IPS-18a (cell line): ENCODE measurements at regions not wholly inside any gene's neighbourhood (a gene's known extent, or its start where the extent isn't known, plus 50 kb on each side); places are given as distances from the start of the nearest gene placed in this dataset.

Experiments used
- H3K27ac ChIP-seq: one replicate; pipeline ENCODE4 v1.5.1; 2013; ENCODE audit warnings: low read length
- H3K27me3 ChIP-seq: one replicate; pipeline ENCODE4 v1.6.1; 2013; ENCODE audit warnings: mild to moderate bottlenecking, low read length; ENCODE audit not compliant: control insufficient read depth, insufficient read depth
- H3K36me3 ChIP-seq: one replicate; pipeline ENCODE4 v1.6.1; 2013; ENCODE audit warnings: low read depth, low read length; ENCODE audit not compliant: control insufficient read depth
- H3K4me1 ChIP-seq: one replicate; pipeline ENCODE4 v1.6.1; 2013; ENCODE audit warnings: low read depth, low read length; ENCODE audit not compliant: control insufficient read depth
- H3K4me3 ChIP-seq: one replicate; pipeline ENCODE4 v1.5.1; 2013; ENCODE audit warnings: low read length
- H3K9ac ChIP-seq: one replicate; pipeline ENCODE4 v1.6.1; 2013; ENCODE audit warnings: mild to moderate bottlenecking, low read length, moderate library complexity
- H3K9me3 ChIP-seq: one replicate; pipeline ENCODE4 v1.6.1; 2013; ENCODE audit warnings: low read depth, low read length; ENCODE audit not compliant: control insufficient read depth

GRCh38 chr6:19478992-19479391 is 358.2 kb upstream of the ID4 start:
- Histone ChIP-seq H3K27me3 (no peaks in the 10 kb centered on the region), H3K4me1 (no peaks in the 10 kb centered on the region), H3K9me3 (no peaks in the 10 kb centered on the region), H3K9ac (no peak overlapping the region), H3K36me3 (no peaks in the 10 kb centered on the region), H3K27ac (no peak overlapping the region), H3K4me3 (no peak overlapping the region)

GRCh38 chr6:19479551-19479950 is 357.6 kb upstream of the ID4 start:
- H3K9ac ChIP-seq = no peak overlapping the region
- H3K27ac ChIP-seq = no peak overlapping the region
- H3K36me3 ChIP-seq = no peaks in the 10 kb centered on the region
- H3K4me1 ChIP-seq = no peaks in the 10 kb centered on the region
- no peak overlapping the region for H3K4me3 ChIP-seq
- no peaks in the 10 kb centered on the region for H3K9me3 ChIP-seq
- H3K27me3 ChIP-seq = no peaks in the 10 kb centered on the region

- no peak overlapping the region for H3K27ac ChIP-seq
- H3K4me1 ChIP-seq = no peaks in the 10 kb centered on the region
- H3K4me3 ChIP-seq = no peak overlapping the region
- no peaks in the 10 kb centered on the region for H3K27me3 ChIP-seq
- H3K36me3 ChIP-seq = no peaks in the 10 kb centered on the region
- H3K9ac ChIP-seq = no peak overlapping the region
- H3K9me3 ChIP-seq = no peaks in the 10 kb centered on the region
Observed at GRCh38 chr6:19492636-19493405, 344.3 kb upstream of the ID4 start.

- Histone ChIP-seq H3K4me1 (no peaks in the 10 kb centered on the region), H3K27me3 (no peaks in the 10 kb centered on the region), H3K9me3 (no peaks in the 10 kb centered on the region), H3K9ac (no peak overlapping the region), H3K27ac (no peak overlapping the region), H3K4me3 (no peak overlapping the region), H3K36me3 (no peaks in the 10 kb centered on the region)
Observed at GRCh38 chr6:19501737-19502245, 335.4 kb upstream of the ID4 start.

DNA sequence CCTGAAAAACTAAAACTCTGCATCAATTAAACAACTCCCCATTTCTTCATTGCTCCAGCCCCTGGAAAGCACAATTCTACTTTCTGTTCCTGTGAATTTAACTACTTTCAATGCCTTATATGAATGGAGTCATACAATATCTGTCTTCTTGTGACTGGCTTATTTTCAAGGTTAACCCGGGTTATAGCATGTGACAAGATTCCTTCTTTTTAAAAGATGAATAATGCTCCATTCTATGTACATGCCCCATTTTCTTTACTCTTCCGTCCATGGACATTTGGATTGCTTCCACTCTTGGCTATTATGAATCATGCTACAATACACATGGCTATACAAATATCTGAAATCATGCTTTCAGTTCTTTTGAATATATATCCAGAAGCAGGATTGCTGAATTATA is 334.9 kb upstream of the ID4 start:
- Histone ChIP-seq H3K27me3 (no peaks in the 10 kb centered on the region), H3K27ac (no peak overlapping the region)

GRCh38 chr6:19515939-19516338 is 321.2 kb upstream of the ID4 start:
- H3K4me3 ChIP-seq = no peak overlapping the region
- H3K27ac ChIP-seq = no peak overlapping the region
- H3K9me3 ChIP-seq = peaks cover 15% of the 10 kb centered on the region
- no peaks in the 10 kb centered on the region for H3K4me1 ChIP-seq
- no peak overlapping the region for H3K9ac ChIP-seq
- H3K36me3 ChIP-seq = no peaks in the 10 kb centered on the region
- H3K27me3 ChIP-seq = no peaks in the 10 kb centered on the region

More for the DNA sequence above, 334.9 kb upstream of the ID4 start:
- H3K36me3 ChIP-seq = no peaks in the 10 kb centered on the region
- H3K4me1 ChIP-seq = no peaks in the 10 kb centered on the region
- no peaks in the 10 kb centered on the region for H3K9me3 ChIP-seq
- H3K4me3 ChIP-seq = no peak overlapping the region
- no peak overlapping the region for H3K9ac ChIP-seq

DNA sequence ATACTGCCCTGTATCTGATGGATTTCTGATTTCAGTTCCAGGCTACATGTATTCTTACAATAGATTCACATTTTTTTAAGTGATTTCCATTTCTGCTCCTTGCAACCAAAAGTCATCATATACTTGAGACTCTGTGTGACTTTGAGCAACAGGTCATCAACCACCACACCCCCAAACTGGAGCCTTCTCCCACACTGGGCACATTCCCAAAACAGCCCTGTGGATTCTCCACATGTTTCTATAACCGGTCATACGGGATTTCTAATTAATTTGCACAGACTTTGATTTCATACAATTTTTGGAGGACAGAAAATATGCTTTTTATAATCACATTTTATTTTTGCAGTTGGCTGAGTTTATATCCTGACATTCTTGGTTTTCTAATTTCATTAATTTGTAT is 317.2 kb upstream of the ID4 start:
- H3K36me3 ChIP-seq = no peaks in the 10 kb centered on the region
- H3K4me1 ChIP-seq = no peaks in the 10 kb centered on the region
- H3K27me3 ChIP-seq = no peaks in the 10 kb centered on the region
- H3K4me3 ChIP-seq = no peak overlapping the region
- no peak overlapping the region for H3K9ac ChIP-seq
- H3K27ac ChIP-seq = no peak overlapping the region
- peaks cover 11% of the 10 kb centered on the region for H3K9me3 ChIP-seq

GRCh38 chr6:19524366-19525186 is 312.6 kb upstream of the ID4 start:
- Histone ChIP-seq H3K4me1 (no peaks in the 10 kb centered on the region), H3K27ac (no peak overlapping the region)

DNA sequence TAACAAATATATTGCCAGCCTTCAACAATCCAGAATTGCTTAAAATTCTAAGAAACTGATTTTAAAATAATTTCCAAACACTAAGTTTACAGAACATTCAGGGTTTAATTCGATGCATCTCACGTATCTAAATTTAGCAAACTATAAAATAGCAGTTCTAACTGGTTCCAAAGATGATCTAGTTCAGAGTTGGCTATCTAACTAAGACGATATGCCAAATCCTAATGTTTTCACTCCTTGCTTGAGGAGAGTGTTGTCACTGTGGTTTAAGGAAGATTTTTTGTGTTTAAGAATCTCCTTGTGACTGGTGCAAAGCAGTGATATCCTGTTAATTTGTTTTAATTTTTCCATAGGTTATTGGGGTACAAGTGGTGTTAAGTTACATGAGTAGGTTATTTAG is 311.5 kb upstream of the ID4 start:
- Histone ChIP-seq H3K27ac (no peak overlapping the region), H3K4me3 (no peak overlapping the region), H3K9ac (no peak overlapping the region), H3K9me3 (no peaks in the 10 kb centered on the region), H3K4me1 (no peaks in the 10 kb centered on the region), H3K27me3 (no peaks in the 10 kb centered on the region), H3K36me3 (no peaks in the 10 kb centered on the region)

More at GRCh38 chr6:19524366-19525186, 312.6 kb upstream of the ID4 start:
- Histone ChIP-seq H3K4me3 (no peak overlapping the region), H3K36me3 (no peaks in the 10 kb centered on the region), H3K27me3 (no peaks in the 10 kb centered on the region), H3K9me3 (no peaks in the 10 kb centered on the region), H3K9ac (no peak overlapping the region)

DNA sequence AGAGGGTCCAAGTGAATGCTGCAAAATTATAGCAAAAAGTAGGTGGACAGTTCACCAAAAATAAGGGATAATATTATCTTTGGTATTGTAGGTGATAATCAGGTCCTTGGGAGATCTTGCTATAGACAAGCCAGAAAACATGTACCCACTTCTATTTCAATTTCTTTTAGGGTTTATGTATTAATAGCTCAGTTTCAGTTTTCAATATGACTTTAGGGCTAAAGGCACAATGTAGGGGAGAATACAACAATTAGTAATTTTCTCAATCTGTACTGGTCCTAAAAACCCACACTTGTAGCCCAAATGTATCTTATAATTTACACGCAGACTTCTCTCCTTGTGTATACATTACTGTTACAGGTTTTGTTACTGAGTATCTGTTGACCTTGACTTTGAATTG is 307.0 kb upstream of the ID4 start:
- Histone ChIP-seq H3K36me3 (no peaks in the 10 kb centered on the region), H3K4me3 (no peak overlapping the region), H3K27ac (no peak overlapping the region), H3K4me1 (no peaks in the 10 kb centered on the region), H3K9ac (no peak overlapping the region), H3K27me3 (no peaks in the 10 kb centered on the region), H3K9me3 (no peaks in the 10 kb centered on the region)

DNA sequence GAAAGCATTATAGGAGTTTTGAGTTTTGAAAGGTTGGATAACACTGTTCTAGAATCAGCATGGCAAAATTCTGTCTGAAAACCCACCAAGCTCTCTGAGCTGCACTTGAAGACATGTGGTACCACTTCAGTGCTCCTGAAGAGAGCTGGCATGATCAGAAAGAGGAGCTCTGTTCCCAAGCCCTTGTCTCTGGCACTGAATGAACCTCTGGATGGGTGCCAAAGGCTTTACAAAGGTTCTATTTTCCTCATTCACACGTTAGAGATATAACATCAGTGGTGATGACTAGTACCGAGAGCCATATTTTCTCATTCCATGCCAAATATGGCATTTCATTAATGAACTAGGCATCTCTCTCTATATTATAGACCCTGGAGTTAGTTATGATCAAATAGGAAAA is 301.8 kb upstream of the ID4 start:
- no peaks in the 10 kb centered on the region for H3K36me3 ChIP-seq
- no peaks in the 10 kb centered on the region for H3K27me3 ChIP-seq
- H3K27ac ChIP-seq = no peak overlapping the region
- H3K9ac ChIP-seq = no peak overlapping the region
- H3K4me1 ChIP-seq = no peaks in the 10 kb centered on the region
- H3K9me3 ChIP-seq = no peaks in the 10 kb centered on the region
- no peak overlapping the region for H3K4me3 ChIP-seq
